ENCODE measurements at regions not wholly inside any gene's neighbourhood (a gene's known extent, or its start where the extent isn't known, plus 50 kb on each side); places are given as distances from the start of the nearest gene placed in this dataset.
"Not testable (repeated sequence)": the region's sequence is repeated elsewhere in the genome, so short reads cannot be mapped to it uniquely, and the experiment has no call there.

DNA sequence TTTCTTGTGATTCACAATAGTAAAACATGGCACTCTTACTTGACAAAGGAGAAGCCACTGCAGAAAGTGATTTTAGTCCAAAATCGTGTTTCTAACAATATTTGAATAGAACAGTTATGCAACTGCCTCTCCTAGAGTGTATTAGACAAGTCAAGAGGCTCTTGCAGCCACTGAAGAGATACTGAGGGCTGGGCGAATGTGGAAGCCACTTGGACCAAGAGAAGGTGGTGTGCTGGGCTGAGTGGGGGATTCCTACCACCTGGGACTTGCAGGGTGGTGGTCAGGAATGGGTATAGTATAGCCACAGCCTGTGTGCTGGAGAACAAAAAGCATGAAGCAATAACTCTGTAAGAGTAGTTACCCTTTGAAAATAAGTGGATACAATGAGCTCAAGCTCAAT, 223.8 kb upstream of the DNAJC19 start:
- no peaks in the 10 kb centered on the region for H3K27me3 ChIP-seq
- H3K4me3 ChIP-seq (ENCODE audit: low read depth in 1 of 2, low read length in 1 of 2): no peak overlapping the region
- TF ChIP-seq CTCF (IDR thresholded peaks at IDR 0.05): no peak
- H3K9me3 ChIP-seq: no peaks in the 10 kb centered on the region
- H3K36me3 ChIP-seq: no peaks in the 10 kb centered on the region
- no peak overlapping the region for H3K27ac ChIP-seq
- H3K4me1 ChIP-seq (ENCODE audit: control insufficient read depth in 1 of 2, insufficient read depth in 1 of 2, low read depth in 1 of 2, low read length in 1 of 2): no peaks in the 10 kb centered on the region

DNA sequence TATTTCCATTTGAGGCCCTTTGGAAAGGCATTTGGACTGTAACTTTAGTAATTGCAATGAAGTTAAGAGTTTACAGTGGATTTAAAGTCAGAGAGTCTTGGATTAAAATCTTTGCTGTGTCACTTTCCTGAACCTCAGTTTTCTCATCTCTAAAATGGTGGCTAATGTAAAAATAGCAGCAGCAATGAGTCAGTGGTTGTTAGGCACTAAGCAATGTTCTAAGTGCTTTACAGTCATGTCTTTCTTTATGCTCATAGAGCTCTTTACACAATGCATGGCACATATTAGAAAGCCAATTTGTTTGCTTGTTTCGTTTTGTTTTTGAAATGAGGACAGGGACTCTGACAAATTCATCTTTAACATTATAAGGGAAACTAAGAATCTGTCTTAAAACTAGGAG, 222.7 kb upstream of the DNAJC19 start:
- Histone ChIP-seq H3K4me3 (ENCODE audit: low read depth in 1 of 2, low read length in 1 of 2) (no peak overlapping the region), H3K27ac (no peak overlapping the region), H3K27me3 (no peaks in the 10 kb centered on the region), H3K9me3 (no peaks in the 10 kb centered on the region), H3K4me1 (ENCODE audit: control insufficient read depth in 1 of 2, insufficient read depth in 1 of 2, low read depth in 1 of 2, low read length in 1 of 2) (no peaks in the 10 kb centered on the region), H3K36me3 (no peaks in the 10 kb centered on the region)
- no peak for TF ChIP-seq CTCF (IDR thresholded peaks at IDR 0.05)

- TF ChIP-seq CTCF (IDR thresholded peaks at IDR 0.05): no peak
- Histone ChIP-seq H3K27ac (no peak overlapping the region), H3K9me3 (no peaks in the 10 kb centered on the region), H3K36me3 (no peaks in the 10 kb centered on the region), H3K4me1 (ENCODE audit: control insufficient read depth in 1 of 2, insufficient read depth in 1 of 2, low read depth in 1 of 2, low read length in 1 of 2) (no peaks in the 10 kb centered on the region), H3K27me3 (no peaks in the 10 kb centered on the region), H3K4me3 (ENCODE audit: low read depth in 1 of 2, low read length in 1 of 2) (no peak overlapping the region)
These were observed 220.7 kb upstream of the DNAJC19 start for GRCh38 chr3:181210275-181210674.

DNA sequence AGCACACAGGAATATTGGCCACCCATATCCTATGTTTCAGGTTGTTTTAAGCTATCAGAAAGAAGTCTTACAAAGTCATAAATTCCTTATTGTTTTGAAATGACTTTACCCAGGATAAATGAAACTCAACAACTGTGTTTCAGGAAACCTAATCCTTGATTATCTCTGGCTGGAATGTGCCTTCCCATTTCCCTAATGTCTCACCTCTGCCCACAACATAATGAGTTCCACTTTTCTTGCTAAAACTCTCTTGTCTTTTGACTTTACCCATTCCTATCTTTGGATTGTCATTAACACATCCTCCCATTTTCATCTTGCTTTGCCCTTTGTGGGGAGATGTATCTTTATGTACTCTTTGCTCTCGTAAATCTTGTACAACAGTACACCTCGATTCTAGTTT, 200.0 kb upstream of the DNAJC19 start:
- TF ChIP-seq CTCF (IDR thresholded peaks at IDR 0.05): no peak
- no peak overlapping the region for H3K27ac ChIP-seq

DNA sequence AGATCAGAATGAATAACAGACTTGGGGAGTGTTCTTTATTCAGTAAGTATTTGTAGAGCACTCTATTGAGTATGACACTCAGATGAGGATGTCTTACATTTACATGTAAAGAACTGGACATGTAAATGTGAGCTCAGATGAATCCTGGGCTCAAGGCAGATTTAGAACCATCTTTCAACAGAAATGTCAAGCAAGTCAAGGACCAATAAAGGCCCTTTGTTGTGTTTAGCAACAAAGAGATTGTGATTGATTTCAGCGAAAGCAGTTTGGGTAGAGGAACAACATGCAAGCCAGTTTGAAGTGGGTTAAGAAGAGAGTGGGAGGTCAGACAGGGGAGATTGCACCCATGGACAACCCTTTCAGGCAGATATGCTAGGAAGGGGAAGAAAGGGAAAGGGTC, 194.2 kb upstream of the DNAJC19 start:
- Histone ChIP-seq H3K27ac (no peak overlapping the region), H3K36me3 (no peaks in the 10 kb centered on the region), H3K4me3 (ENCODE audit: low read depth in 1 of 2, low read length in 1 of 2) (no peak overlapping the region), H3K27me3 (no peaks in the 10 kb centered on the region), H3K4me1 (ENCODE audit: control insufficient read depth in 1 of 2, insufficient read depth in 1 of 2, low read depth in 1 of 2, low read length in 1 of 2) (no peaks in the 10 kb centered on the region), H3K9me3 (no peaks in the 10 kb centered on the region)
- no peak for TF ChIP-seq CTCF (IDR thresholded peaks at IDR 0.05)

More for the DNA sequence above, 200.0 kb upstream of the DNAJC19 start:
- H3K4me3 ChIP-seq (ENCODE audit: low read depth in 1 of 2, low read length in 1 of 2): no peak overlapping the region
- H3K36me3 ChIP-seq: no peaks in the 10 kb centered on the region
- H3K9me3 ChIP-seq: no peaks in the 10 kb centered on the region
- H3K4me1 ChIP-seq (ENCODE audit: control insufficient read depth in 1 of 2, insufficient read depth in 1 of 2, low read depth in 1 of 2, low read length in 1 of 2): no peaks in the 10 kb centered on the region
- no peaks in the 10 kb centered on the region for H3K27me3 ChIP-seq

DNA sequence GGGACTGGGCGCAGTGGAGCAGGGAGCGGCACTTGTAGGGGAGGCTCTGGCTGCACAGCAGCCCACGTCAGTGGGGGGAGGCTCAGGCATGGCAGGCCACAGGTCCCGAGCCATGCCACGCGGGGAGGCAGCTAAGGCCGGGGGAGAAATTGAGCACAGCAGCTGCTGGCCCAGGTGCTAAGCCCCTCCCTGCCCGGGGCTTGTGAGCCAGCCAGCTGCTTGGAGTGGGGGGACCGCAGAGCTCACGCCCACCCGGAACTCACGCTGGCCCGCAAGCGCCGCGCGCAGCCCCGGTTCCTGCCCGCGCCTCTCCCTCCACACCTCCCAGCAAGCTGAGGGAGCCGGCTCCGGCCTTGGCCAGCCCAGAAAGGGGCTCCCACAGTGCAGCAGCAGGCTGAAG, 193.5 kb upstream of the DNAJC19 start:
- not testable (repeated sequence) for H3K4me3 ChIP-seq (ENCODE audit: low read depth in 1 of 2, low read length in 1 of 2); H3K4me1 ChIP-seq (ENCODE audit: control insufficient read depth in 1 of 2, insufficient read depth in 1 of 2, low read depth in 1 of 2, low read length in 1 of 2); H3K36me3 ChIP-seq; H3K27me3 ChIP-seq; H3K9me3 ChIP-seq; H3K27ac ChIP-seq
